ENCODE measurements at regions not wholly inside any gene's neighbourhood (a gene's known extent, or its start where the extent isn't known, plus 50 kb on each side); places are given as distances from the start of the nearest gene placed in this dataset.

- no peak for TF ChIP-seq CTCF (IDR thresholded peaks at IDR 0.05; ENCODE audit: poor library complexity)
- no peak for TF ChIP-seq EZH2phosphoT487 (IDR thresholded peaks at IDR 0.05; ENCODE audit: low read depth, severe bottlenecking, unreplicated experiment)
Observed at GRCh38 chr3:163538387-163538786, 1539.9 kb downstream of the SI start.

All from hepatocyte (in vitro differentiated cells).